GM10266 (cell line): ENCODE measurements at regions not wholly inside any gene's neighbourhood (a gene's known extent, or its start where the extent isn't known, plus 50 kb on each side); places are given as distances from the start of the nearest gene placed in this dataset.

Experiments
- DNase-seq: peaks from one replicate; pipeline ENCODE4 v3.0.0; 2012; ENCODE audit errors: extremely low spot score
- TF ChIP-seq, protein P1 (sequence below): IDR thresholded peaks from 2 replicates; pipeline ENCODE4 v1.5.1; 2012; ENCODE audit warnings: mild to moderate bottlenecking, low read depth; ENCODE audit not compliant: control insufficient read depth, insufficient read depth; ENCODE audit errors: missing control alignments

DNA sequence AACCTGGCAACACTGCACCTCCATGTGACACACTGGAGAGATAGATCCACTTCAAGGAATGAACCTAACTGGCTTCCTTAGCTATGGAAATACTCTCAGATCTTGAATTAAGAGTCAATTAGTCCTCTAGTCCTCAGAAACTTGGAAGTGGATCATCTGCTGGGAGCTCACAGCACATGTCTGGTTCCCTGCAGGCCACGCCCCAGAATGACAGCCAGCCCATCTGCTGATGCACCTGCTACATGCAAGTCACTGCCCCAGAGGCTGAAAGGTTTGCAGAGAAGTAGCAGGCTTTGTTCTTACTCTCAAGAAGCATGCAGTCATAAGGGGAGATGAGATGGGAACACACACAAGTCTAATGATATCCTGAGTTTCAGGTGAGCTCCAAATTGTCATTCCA, 275.9 kb downstream of the SKAP2 start:
- no peak for DNase-seq
- TF ChIP-seq, protein P1, sequence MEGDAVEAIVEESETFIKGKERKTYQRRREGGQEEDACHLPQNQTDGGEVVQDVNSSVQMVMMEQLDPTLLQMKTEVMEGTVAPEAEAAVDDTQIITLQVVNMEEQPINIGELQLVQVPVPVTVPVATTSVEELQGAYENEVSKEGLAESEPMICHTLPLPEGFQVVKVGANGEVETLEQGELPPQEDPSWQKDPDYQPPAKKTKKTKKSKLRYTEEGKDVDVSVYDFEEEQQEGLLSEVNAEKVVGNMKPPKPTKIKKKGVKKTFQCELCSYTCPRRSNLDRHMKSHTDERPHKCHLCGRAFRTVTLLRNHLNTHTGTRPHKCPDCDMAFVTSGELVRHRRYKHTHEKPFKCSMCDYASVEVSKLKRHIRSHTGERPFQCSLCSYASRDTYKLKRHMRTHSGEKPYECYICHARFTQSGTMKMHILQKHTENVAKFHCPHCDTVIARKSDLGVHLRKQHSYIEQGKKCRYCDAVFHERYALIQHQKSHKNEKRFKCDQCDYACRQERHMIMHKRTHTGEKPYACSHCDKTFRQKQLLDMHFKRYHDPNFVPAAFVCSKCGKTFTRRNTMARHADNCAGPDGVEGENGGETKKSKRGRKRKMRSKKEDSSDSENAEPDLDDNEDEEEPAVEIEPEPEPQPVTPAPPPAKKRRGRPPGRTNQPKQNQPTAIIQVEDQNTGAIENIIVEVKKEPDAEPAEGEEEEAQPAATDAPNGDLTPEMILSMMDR = no peak

DNA sequence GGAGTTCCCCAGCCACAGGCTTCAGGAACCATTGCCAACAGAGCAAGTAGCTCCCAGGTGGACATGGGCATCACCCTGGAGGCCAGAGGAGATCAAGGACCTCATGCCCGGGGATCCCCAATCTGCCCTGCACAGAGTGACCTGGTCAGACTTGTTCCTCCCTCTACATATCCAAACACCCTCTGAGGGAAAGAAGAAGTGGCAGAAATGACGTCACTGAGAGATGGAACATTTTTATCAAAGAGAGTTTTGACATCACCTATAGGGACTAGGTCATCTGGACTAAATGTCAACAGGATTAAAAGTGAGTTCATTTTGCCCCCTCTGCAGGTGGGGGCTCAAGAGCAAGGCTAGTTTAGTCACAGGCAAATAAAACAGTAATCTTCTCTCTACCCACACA, 273.7 kb downstream of the SKAP2 start:
- TF ChIP-seq, protein P1 = no peak
- no peak for DNase-seq

- TF ChIP-seq, protein P1 = no peak
- no peak for DNase-seq
Observed at GRCh38 chr7:26592011-26592410, 272.4 kb downstream of the SKAP2 start.

- DNase-seq = no peak
- TF ChIP-seq, protein P1 = no peak
Observed at GRCh38 chr7:26593393-26593792, 271.0 kb downstream of the SKAP2 start.

DNA sequence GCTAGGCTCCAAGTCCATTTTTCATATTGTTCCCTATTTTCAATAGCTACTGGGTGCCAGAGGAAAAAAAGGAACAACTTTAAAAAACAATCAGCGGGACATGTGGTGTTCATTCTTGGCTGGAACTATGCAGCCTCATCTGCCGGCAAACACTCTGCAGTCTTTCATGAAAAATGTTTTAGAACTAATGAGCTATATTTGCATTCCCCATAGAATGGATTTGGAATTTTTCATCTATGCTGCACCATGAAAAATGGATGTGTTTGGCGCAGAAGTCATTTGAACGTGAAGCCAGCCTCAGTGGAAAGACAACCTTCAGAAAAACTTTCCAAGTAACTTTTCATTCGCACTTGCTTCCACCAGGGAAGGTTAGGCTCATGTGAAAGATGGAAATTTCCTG, 270.5 kb downstream of the SKAP2 start:
- no peak for DNase-seq
- TF ChIP-seq, protein P1 = no peak

- TF ChIP-seq, protein P1 = no peak
- DNase-seq = no peak
Observed at GRCh38 chr7:26594553-26594952, 269.8 kb downstream of the SKAP2 start.

DNA sequence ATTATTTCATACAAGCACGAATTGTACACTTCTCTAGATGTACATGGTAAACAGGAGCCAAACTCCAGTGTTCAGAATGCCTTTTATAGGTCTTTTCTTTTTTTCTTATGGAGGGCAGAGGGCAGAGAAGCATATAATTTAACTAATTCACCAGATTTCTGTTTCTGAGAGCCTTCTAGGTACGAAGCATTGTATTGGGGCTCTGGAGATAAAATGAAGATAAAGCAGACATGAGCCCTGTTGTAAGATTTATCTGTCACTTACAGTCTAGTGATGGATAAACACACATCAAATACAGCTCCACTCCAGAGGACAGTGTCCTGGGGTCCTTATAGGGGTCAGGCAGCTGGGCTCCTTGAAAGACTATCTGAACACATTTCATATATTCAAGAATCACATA, 265.5 kb downstream of the SKAP2 start:
- DNase-seq = no peak
- TF ChIP-seq, protein P1 = no peak
